Naive thymus-derived CD4-positive, alpha-beta T cell (primary cell): ENCODE measurements at regions not wholly inside any gene's neighbourhood (a gene's known extent, or its start where the extent isn't known, plus 50 kb on each side); places are given as distances from the start of the nearest gene placed in this dataset.

ENCODE experiments used
- ATAC-seq: fragments of 150-1000 bp; cut with Tn5 transposase; 2 replicates; pipeline ENCODE4 v1.10.0; 2021; ENCODE audit warnings: mild to moderate bottlenecking, moderate library complexity
- CTCF ChIA-PET: fragments of 350-600 bp; sonication (Branson Sonifier 250); formaldehyde crosslinking; loops from one replicate; lab custom pipeline; 2021; ENCODE audit warnings: antibody characterized with exemption; lab: Charles Lee
- POLR2A ChIA-PET: fragments of 350-600 bp; sonication (Branson Sonifier 250); formaldehyde crosslinking; loops from one replicate; lab custom pipeline; 2021; ENCODE audit warnings: antibody characterized with exemption, inconsistent platforms; lab: Charles Lee
- DNase-seq, 9 donors: peaks; one replicate each; pipeline versions ENCODE4 v3.0.0 to v3.0.0-alpha.2; 2020 to 2022; ENCODE audit warnings: mixed read lengths in 1 of 9
- H3K27ac ChIP-seq: one replicate; pipeline ENCODE4 v1.7.0; 2013; ENCODE audit warnings: mild to moderate bottlenecking, low read depth, low read length, moderate library complexity
- H3K27me3 ChIP-seq, 2 donors: one replicate each; pipeline ENCODE4 v1.7.0; 2013; ENCODE audit warnings: low read length in 2 of 2, mild to moderate bottlenecking in 2 of 2, moderate library complexity in 2 of 2; ENCODE audit not compliant: control insufficient read depth in 2 of 2, insufficient read depth in 2 of 2
- H3K36me3 ChIP-seq, 3 experiments: 1 replicate in 2 of 3; 2 replicates in 1 of 3; pipeline ENCODE4 v1.7.0; 2013; ENCODE audit warnings: low read length in 3 of 3, mild to moderate bottlenecking in 3 of 3, moderate library complexity in 1 of 3; ENCODE audit not compliant: insufficient read depth in 3 of 3, control insufficient read depth in 2 of 3
- H3K4me1 ChIP-seq, 2 donors: one replicate each; pipeline ENCODE4 v1.7.0; 2013; ENCODE audit warnings: low read length in 2 of 2, mild to moderate bottlenecking in 2 of 2, moderate library complexity in 1 of 2; ENCODE audit not compliant: control insufficient read depth in 2 of 2, insufficient read depth in 2 of 2
- H3K4me3 ChIP-seq: 2 replicates; pipeline ENCODE4 v1.7.0; 2013; ENCODE audit warnings: mild to moderate bottlenecking, low read length
- H3K9me3 ChIP-seq, 3 experiments: 1 replicate in 2 of 3; 2 replicates in 1 of 3; pipeline ENCODE4 v1.7.0; 2013; ENCODE audit warnings: low read length in 3 of 3; ENCODE audit not compliant: control insufficient read depth in 2 of 3
- H3K27ac Mint-ChIP-seq, 9 donors: one replicate each; pipeline ENCODE4 v1.8.0; 2020 to 2022; ENCODE audit warnings: mixed read lengths in 9 of 9, mild to moderate bottlenecking in 8 of 9, moderate library complexity in 5 of 9, inconsistent platforms in 2 of 9
- H3K27me3 Mint-ChIP-seq, 5 donors: one replicate each; pipeline ENCODE4 v1.8.0; 2021 to 2022; ENCODE audit warnings: mixed read lengths in 5 of 5, mild to moderate bottlenecking in 1 of 5
- H3K36me3 Mint-ChIP-seq, 5 donors: one replicate each; pipeline ENCODE4 v1.8.0; 2020 to 2022; ENCODE audit warnings: mixed read lengths in 5 of 5, mild to moderate bottlenecking in 3 of 5, inconsistent platforms in 1 of 5
- H3K4me1 Mint-ChIP-seq, 7 donors: one replicate each; pipeline ENCODE4 v1.8.0; 2020 to 2022; ENCODE audit warnings: mixed read lengths in 7 of 7, mild to moderate bottlenecking in 3 of 7, inconsistent platforms in 1 of 7
- H3K4me3 Mint-ChIP-seq, 10 donors: one replicate each; pipeline ENCODE4 v1.8.0; 2020 to 2022; ENCODE audit warnings: mild to moderate bottlenecking in 10 of 10, mixed read lengths in 10 of 10, moderate library complexity in 6 of 10, inconsistent platforms in 2 of 10
- H3K9me3 Mint-ChIP-seq, 11 donors: one replicate each; pipeline ENCODE4 v1.8.0; 2020 to 2022; ENCODE audit warnings: mixed read lengths in 11 of 11, mild to moderate bottlenecking in 4 of 11, inconsistent platforms in 1 of 11, moderate library complexity in 1 of 11
- intact Hi-C, 2 donors: fragments of 100-400 bp; cut with micrococcal nuclease; formaldehyde crosslinking; loops; one replicate each; pipeline ENCODE4 v1.15.1; 2023

DNA sequence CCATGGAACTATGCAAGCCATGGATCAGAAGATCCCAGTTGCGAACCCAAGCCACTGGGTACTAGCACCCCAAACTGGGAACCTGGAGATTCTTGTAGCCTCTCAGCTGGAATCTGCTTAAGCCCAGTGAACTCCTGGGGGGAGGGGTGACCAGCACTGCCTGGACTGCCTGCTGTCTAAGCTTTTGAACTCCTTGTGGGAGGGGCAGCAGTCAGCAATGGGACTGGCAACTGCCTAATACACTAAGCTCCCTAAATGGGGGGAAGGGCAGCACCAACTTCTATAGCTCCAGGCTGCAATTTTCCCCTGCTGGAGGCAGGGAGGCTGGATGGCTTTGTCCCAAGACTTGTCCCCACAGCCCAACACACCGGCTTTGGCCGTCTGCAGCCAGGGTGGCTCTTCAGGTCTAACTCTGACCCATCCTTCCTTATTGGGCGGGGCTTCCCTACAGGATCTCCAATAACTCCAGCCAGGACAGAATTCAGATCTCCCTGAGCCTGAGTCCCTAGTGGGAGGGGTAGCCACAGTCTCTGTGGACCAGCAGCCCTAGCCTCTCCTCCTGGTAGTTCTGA is 485.1 kb downstream of the SOX5 start:
- H3K36me3 ChIP-seq, result no peaks in the 10 kb centered on the region
- H3K4me3 ChIP-seq, result no peak overlapping the region
- no peaks in the 10 kb centered on the region for H3K27me3 ChIP-seq
- intact Hi-C loops, result no loop called here
- H3K9me3 ChIP-seq, result no peaks in the 10 kb centered on the region
- ChIA-PET POLR2A (no interaction called here), CTCF (no interaction called here)
- ATAC-seq, result no peak
- no peaks in the 10 kb centered on the region for H3K4me1 ChIP-seq
- H3K9me3 Mint-ChIP-seq, result peaks cover 10 to 48% (median 21%) of the 10 kb centered on the region in 11 donors
- H3K36me3 Mint-ChIP-seq, result no peaks in the 10 kb centered on the region
- no peak for DNase-seq
- H3K27me3 Mint-ChIP-seq, result no peaks in the 10 kb centered on the region
- H3K27ac Mint-ChIP-seq, result no peak overlapping the region
- no peak overlapping the region for H3K27ac ChIP-seq
- no peaks in the 10 kb centered on the region for H3K4me1 Mint-ChIP-seq
- no peak overlapping the region for H3K4me3 Mint-ChIP-seq

DNA sequence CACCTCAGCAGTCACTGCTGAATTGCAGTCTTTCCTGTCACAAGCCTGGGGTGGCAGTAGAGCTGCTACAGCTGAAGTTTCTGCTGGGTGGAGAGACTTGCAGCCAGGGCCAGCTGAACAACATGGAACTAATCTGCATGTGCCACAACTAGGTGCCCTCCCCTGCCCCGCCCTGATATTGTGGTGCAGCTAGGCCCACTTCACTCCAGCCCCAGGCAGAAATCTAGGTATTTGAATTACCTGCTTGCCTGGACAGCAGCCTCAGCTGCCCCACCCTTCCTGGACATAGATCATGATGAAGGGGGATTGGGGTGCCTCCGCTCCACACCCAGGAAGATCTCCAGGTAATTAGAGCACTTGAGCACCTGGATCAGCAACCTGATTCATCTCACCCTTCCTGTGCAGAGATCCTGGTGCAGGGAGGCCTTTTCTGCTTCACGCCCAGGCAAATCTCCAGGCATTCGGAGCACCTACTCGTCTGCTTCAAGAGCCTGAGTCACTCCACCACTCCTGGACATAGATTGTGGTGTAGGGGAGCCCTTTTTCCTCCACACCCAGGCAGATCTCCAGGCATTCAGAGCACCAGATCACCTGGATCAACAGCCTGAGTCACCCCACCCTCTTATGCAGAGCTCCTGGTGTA is 477.0 kb downstream of the SOX5 start:
- ATAC-seq, result no peak
- intact Hi-C loops, result no loop called here

DNA sequence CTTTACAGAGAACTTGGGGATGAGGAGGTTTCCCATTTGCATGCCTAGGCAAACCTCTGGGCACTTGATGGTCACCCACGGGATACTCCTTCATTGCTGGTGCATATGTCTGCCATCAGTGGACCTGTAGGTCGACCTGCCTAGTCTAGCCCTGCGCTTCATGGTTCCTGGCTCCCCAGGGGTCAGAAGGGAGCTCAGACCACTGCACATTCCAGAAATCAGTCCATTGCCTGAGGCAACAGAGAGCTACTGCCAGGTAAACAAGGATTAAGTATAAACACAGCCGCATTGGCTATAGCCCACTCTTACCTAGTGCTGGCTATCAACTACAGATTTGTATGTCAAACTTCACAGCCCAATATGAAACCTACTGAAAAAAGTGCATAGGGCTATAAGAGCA is 476.4 kb downstream of the SOX5 start:
- H3K27ac Mint-ChIP-seq, result no peak overlapping the region
- peaks cover 4 to 53% (median 18%) of the 10 kb centered on the region in 11 donors for H3K9me3 Mint-ChIP-seq
- no peaks in the 10 kb centered on the region for H3K36me3 ChIP-seq
- DNase-seq (no peak), ATAC-seq (no peak)
- intact Hi-C loops, result no loop called here
- POLR2A ChIA-PET, result no interaction called here
- no peak overlapping the region for H3K4me3 Mint-ChIP-seq
- H3K27ac ChIP-seq, result no peak overlapping the region
- no peaks in the 10 kb centered on the region for H3K4me1 ChIP-seq
- CTCF ChIA-PET, result no interaction called here
- no peak overlapping the region for H3K4me3 ChIP-seq
- no peaks in the 10 kb centered on the region for H3K27me3 Mint-ChIP-seq
- H3K27me3 ChIP-seq, result no peaks in the 10 kb centered on the region
- H3K9me3 ChIP-seq, result peaks cover 0 to 4% (median 0%) of the 10 kb centered on the region in 3 experiments
- H3K4me1 Mint-ChIP-seq, result no peaks in the 10 kb centered on the region
- no peaks in the 10 kb centered on the region for H3K36me3 Mint-ChIP-seq

More for the DNA sequence above, 477.0 kb downstream of the SOX5 start:
- no peaks in the 10 kb centered on the region for H3K36me3 ChIP-seq
- no peak overlapping the region for H3K4me3 Mint-ChIP-seq
- H3K9me3 Mint-ChIP-seq, result peaks cover 6 to 53% (median 18%) of the 10 kb centered on the region in 11 donors
- no peaks in the 10 kb centered on the region for H3K4me1 Mint-ChIP-seq
- no peaks in the 10 kb centered on the region for H3K27me3 ChIP-seq
- no peaks in the 10 kb centered on the region for H3K27me3 Mint-ChIP-seq
- H3K36me3 Mint-ChIP-seq, result no peaks in the 10 kb centered on the region
- no peak overlapping the region for H3K27ac Mint-ChIP-seq
- ChIA-PET CTCF (no interaction called here), POLR2A (no interaction called here)
- H3K9me3 ChIP-seq, result peaks cover 0 to 4% (median 0%) of the 10 kb centered on the region in 3 experiments
- H3K4me1 ChIP-seq, result no peaks in the 10 kb centered on the region
- H3K27ac ChIP-seq, result no peak overlapping the region
- DNase-seq, result no peak
- no peak overlapping the region for H3K4me3 ChIP-seq

DNA sequence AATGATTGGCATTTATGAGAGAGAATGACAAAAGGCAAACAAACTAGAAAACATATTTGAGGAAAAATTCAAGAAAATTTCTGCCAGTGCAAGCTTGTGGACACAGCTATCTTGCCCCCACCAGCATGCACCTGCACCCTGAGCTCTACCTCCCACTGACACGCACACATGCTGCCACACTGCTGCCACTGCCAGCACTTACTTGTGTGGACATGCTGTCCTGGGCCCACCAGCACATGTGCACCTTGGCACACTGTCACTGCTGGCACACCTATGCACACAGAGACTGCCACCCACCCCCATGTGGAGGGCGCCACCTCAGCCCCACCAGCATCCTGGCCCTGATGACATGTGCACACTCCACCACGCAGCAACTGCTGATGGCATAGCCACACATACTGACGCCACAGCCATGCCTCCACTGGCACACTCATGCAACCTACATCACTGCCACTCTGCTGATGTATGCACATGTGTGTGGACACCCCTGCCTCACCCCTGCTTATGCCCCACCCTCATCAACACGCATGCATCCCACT is 475.0 kb downstream of the SOX5 start:
- H3K36me3 Mint-ChIP-seq, result no peaks in the 10 kb centered on the region
- no peak overlapping the region for H3K27ac ChIP-seq
- H3K4me3 ChIP-seq, result no peak overlapping the region

More for the DNA sequence above, 475.0 kb downstream of the SOX5 start:
- Mint-ChIP-seq H3K4me3 (no peak overlapping the region), H3K9me3 (peaks cover 4 to 54% (median 17%) of the 10 kb centered on the region in 11 donors), H3K27ac (no peak overlapping the region), H3K27me3 (no peaks in the 10 kb centered on the region), H3K4me1 (no peaks in the 10 kb centered on the region)
- ATAC-seq (peak; percentile 36), DNase-seq (no peak)
- peaks cover 0 to 4% (median 0%) of the 10 kb centered on the region in 3 experiments for H3K9me3 ChIP-seq
- ChIA-PET CTCF (no interaction called here), POLR2A (no interaction called here)
- H3K27me3 ChIP-seq, result no peaks in the 10 kb centered on the region
- intact Hi-C loops, result no loop called here
- no peaks in the 10 kb centered on the region for H3K36me3 ChIP-seq
- no peaks in the 10 kb centered on the region for H3K4me1 ChIP-seq
